ENCODE measurements at regions not wholly inside any gene's neighbourhood (a gene's known extent, or its start where the extent isn't known, plus 50 kb on each side); places are given as distances from the start of the nearest gene placed in this dataset.
A peak's percentile ranks its signal among the peaks of the same experiment; 100 is the strongest.

- no peaks in the 10 kb centered on the region for H3K27me3 ChIP-seq (ENCODE audit: insufficient read depth, low read length)
- no peak overlapping the region for H2AFZ ChIP-seq (ENCODE audit: low read depth, low read length)
- peaks cover 2% of the 10 kb centered on the region for H3K9me3 ChIP-seq (ENCODE audit: low read length)
- H3K4me1 ChIP-seq (ENCODE audit: insufficient read depth, low read length): no peaks in the 10 kb centered on the region
- no peaks in the 10 kb centered on the region for H3K36me3 ChIP-seq (ENCODE audit: insufficient read depth, low read length)
- no peak overlapping the region for H3K4me3 ChIP-seq (ENCODE audit: low read length)
These were observed 256.0 kb upstream of the POU3F3 start for GRCh38 chr2:104597942-104598341.

GRCh38 chr2:104598636-104599035 is 255.3 kb upstream of the POU3F3 start:
- Histone ChIP-seq H3K4me3 (ENCODE audit: low read length) (no peak overlapping the region), H3K27me3 (ENCODE audit: insufficient read depth, low read length) (no peaks in the 10 kb centered on the region), H2AFZ (ENCODE audit: low read depth, low read length) (no peak overlapping the region), H3K36me3 (ENCODE audit: insufficient read depth, low read length) (no peaks in the 10 kb centered on the region), H3K9me3 (ENCODE audit: low read length) (peaks cover 2% of the 10 kb centered on the region), H3K4me1 (ENCODE audit: insufficient read depth, low read length) (no peaks in the 10 kb centered on the region)

DNA sequence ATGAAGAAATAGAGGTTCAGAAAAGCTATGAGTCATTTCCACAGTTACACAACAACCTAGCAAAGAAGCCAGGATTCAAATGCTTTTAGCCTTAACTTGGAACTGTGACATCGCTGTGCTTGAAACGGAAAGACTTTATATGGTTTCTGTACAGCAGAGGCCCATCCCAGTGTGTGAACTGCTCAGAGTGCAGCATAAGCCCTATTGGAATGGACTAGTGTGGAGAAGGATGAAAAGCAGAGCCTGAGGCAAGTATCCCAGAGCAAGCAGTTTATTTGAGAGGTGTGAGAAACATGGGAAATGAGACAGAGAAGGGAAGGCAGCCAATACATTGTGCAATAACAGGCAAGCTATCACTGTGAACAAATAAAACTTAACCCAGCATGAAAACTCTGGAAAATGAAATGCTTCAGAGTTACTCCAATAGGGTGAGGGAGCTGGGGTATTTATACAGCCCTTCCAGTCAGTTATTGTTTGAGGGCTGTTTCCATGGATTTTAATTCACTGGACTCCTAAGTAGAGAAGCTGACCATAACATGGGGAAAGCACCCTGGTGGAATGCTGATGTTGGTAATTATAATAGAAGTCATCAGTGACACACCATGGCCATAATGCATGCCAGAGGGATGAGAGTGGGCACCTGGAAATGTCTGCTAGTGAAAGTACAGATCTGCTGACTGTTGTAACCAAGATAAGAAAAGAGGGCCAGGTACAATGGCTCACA is 254.0 kb upstream of the POU3F3 start:
- Histone ChIP-seq H3K36me3 (ENCODE audit: insufficient read depth, low read length) (no peaks in the 10 kb centered on the region), H3K27me3 (ENCODE audit: insufficient read depth, low read length) (no peaks in the 10 kb centered on the region), H2AFZ (ENCODE audit: low read depth, low read length) (no peak overlapping the region), H3K4me3 (ENCODE audit: low read length) (no peak overlapping the region), H3K9me3 (ENCODE audit: low read length) (peaks cover 4% of the 10 kb centered on the region), H3K4me1 (ENCODE audit: insufficient read depth, low read length) (no peaks in the 10 kb centered on the region)

DNA sequence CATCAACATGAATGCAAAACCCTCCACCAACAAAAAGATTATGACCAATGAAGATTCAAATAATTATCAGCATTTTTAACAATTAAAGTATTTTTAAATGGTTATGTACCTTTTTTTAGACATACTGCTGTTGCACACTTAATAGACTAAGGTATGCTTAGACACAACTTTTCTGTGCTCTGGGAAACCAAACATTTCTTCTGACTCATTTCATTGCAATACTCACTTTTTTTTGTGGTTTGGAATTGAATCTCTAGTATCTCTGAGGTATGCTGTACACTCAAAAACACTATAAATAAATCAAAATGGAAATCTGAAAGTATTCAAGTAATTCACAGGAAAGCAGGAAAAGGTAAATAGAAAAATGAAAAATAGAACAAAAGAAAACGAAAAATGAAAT is 247.9 kb upstream of the POU3F3 start:
- peaks cover 6% of the 10 kb centered on the region for H3K9me3 ChIP-seq (ENCODE audit: low read length)
- no peak overlapping the region for H3K4me3 ChIP-seq (ENCODE audit: low read length)
- no peaks in the 10 kb centered on the region for H3K27me3 ChIP-seq (ENCODE audit: insufficient read depth, low read length)
- no peaks in the 10 kb centered on the region for H3K36me3 ChIP-seq (ENCODE audit: insufficient read depth, low read length)
- H3K4me1 ChIP-seq (ENCODE audit: insufficient read depth, low read length): no peaks in the 10 kb centered on the region
- no peak overlapping the region for H2AFZ ChIP-seq (ENCODE audit: low read depth, low read length)

- Histone ChIP-seq H3K4me3 (ENCODE audit: low read length) (no peak overlapping the region), H3K4me1 (ENCODE audit: insufficient read depth, low read length) (no peaks in the 10 kb centered on the region), H3K36me3 (ENCODE audit: insufficient read depth, low read length) (no peaks in the 10 kb centered on the region), H3K27me3 (ENCODE audit: insufficient read depth, low read length) (no peaks in the 10 kb centered on the region), H2AFZ (ENCODE audit: low read depth, low read length) (no peak overlapping the region), H3K9me3 (ENCODE audit: low read length) (no peaks in the 10 kb centered on the region)
These were observed 237.1 kb upstream of the POU3F3 start for GRCh38 chr2:104616856-104617255.

- H3K9me3 ChIP-seq (ENCODE audit: low read length): no peaks in the 10 kb centered on the region
- H2AFZ ChIP-seq (ENCODE audit: low read depth, low read length): no peak overlapping the region
- H3K36me3 ChIP-seq (ENCODE audit: insufficient read depth, low read length): no peaks in the 10 kb centered on the region
- H3K27me3 ChIP-seq (ENCODE audit: insufficient read depth, low read length): no peaks in the 10 kb centered on the region
- no peaks in the 10 kb centered on the region for H3K4me1 ChIP-seq (ENCODE audit: insufficient read depth, low read length)
- no peak overlapping the region for H3K4me3 ChIP-seq (ENCODE audit: low read length)
These were observed 233.1 kb upstream of the POU3F3 start for GRCh38 chr2:104620801-104621200.

DNA sequence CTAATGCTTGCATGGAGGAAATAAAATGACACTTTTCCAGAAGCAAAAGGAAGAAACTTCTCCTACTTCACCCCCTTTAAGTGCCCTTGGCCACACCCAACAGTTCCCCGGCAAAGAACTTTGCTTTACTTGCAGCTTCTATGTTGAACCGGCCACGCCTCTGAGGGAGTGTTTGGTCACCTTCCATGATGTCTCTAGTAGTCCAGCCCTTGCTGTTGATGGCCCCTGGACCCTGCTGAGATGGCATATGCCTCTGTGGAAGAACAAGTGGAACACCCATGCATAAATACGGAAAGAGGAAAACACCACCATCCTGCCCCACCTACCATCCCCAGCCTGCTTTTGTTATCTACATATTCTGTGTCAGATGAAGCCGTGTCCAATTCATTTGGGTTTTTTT is 218.3 kb upstream of the POU3F3 start:
- Histone ChIP-seq H3K4me1 (ENCODE audit: insufficient read depth, low read length) (peaks cover 16% of the 10 kb centered on the region), H3K36me3 (ENCODE audit: insufficient read depth, low read length) (no peaks in the 10 kb centered on the region), H3K27me3 (ENCODE audit: insufficient read depth, low read length) (no peaks in the 10 kb centered on the region), H3K4me3 (ENCODE audit: low read length) (no peak overlapping the region), H3K9me3 (ENCODE audit: low read length) (no peaks in the 10 kb centered on the region), H2AFZ (ENCODE audit: low read depth, low read length) (no peak overlapping the region)

GRCh38 chr2:104638190-104638858 is 215.6 kb upstream of the POU3F3 start:
- Histone ChIP-seq H3K9me3 (ENCODE audit: low read length) (no peaks in the 10 kb centered on the region), H3K36me3 (ENCODE audit: insufficient read depth, low read length) (no peaks in the 10 kb centered on the region), H3K4me3 (ENCODE audit: low read length) (no peak overlapping the region), H3K27me3 (ENCODE audit: insufficient read depth, low read length) (no peaks in the 10 kb centered on the region), H2AFZ (ENCODE audit: low read depth, low read length) (peak overlapping the region; percentile 33), H3K4me1 (ENCODE audit: insufficient read depth, low read length) (peaks cover 16% of the 10 kb centered on the region)

GRCh38 chr2:104638859-104639202 is 215.1 kb upstream of the POU3F3 start:
- no peaks in the 10 kb centered on the region for H3K9me3 ChIP-seq (ENCODE audit: low read length)
- H3K27me3 ChIP-seq (ENCODE audit: insufficient read depth, low read length): no peaks in the 10 kb centered on the region
- H3K4me3 ChIP-seq (ENCODE audit: low read length): no peak overlapping the region
- peaks cover 16% of the 10 kb centered on the region for H3K4me1 ChIP-seq (ENCODE audit: insufficient read depth, low read length)
- no peaks in the 10 kb centered on the region for H3K36me3 ChIP-seq (ENCODE audit: insufficient read depth, low read length)
- H2AFZ ChIP-seq (ENCODE audit: low read depth, low read length): peak overlapping the region; percentile 33

- Histone ChIP-seq H3K4me3 (ENCODE audit: low read length) (no peak overlapping the region), H3K27me3 (ENCODE audit: insufficient read depth, low read length) (no peaks in the 10 kb centered on the region), H2AFZ (ENCODE audit: low read depth, low read length) (no peak overlapping the region), H3K4me1 (ENCODE audit: insufficient read depth, low read length) (peaks cover 16% of the 10 kb centered on the region), H3K36me3 (ENCODE audit: insufficient read depth, low read length) (no peaks in the 10 kb centered on the region), H3K9me3 (ENCODE audit: low read length) (no peaks in the 10 kb centered on the region)
These were observed 212.1 kb upstream of the POU3F3 start for GRCh38 chr2:104641786-104642185.

DNA sequence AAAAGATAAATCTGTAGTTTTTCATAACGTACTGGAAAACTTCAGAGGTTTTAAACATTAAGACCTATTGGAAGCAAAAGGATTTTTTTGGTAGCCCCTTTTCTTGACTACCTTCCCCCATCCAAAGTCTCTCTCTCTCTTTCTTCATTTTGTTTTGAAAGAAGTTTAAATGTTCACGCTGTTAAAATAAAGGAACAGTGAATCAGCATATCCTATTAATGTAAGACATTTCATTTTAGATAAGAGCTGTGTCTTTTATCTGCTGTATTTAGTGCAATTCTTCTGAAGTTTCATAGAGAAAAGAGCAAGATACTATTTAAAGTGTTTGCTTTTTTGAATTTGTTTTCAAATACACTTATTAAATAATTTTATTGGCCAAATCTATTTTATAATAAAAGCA is 205.5 kb upstream of the POU3F3 start:
- Histone ChIP-seq H3K4me1 (ENCODE audit: insufficient read depth, low read length) (no peaks in the 10 kb centered on the region), H2AFZ (ENCODE audit: low read depth, low read length) (no peak overlapping the region), H3K27me3 (ENCODE audit: insufficient read depth, low read length) (no peaks in the 10 kb centered on the region), H3K36me3 (ENCODE audit: insufficient read depth, low read length) (no peaks in the 10 kb centered on the region), H3K4me3 (ENCODE audit: low read length) (no peak overlapping the region), H3K9me3 (ENCODE audit: low read length) (no peaks in the 10 kb centered on the region)

DNA sequence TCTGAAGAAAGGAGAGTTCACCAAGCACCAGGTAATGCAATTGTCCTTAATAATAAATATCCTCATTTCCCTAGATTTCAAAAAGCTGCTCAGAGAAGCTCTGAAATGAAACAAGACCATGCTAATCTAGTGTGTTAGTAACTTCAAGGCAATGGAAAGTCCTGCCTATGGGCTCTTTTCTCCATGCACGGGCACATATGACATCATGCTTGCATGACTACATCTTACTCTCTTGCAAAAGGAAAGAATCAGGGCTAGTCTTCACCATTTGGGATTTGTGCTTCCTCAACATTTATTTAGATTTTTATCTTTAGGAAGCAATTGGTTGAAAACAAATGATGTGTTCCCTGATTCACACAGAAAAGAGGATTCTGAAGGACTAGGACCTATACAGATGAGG is 204.0 kb upstream of the POU3F3 start:
- Histone ChIP-seq H3K36me3 (ENCODE audit: insufficient read depth, low read length) (no peaks in the 10 kb centered on the region), H3K27me3 (ENCODE audit: insufficient read depth, low read length) (no peaks in the 10 kb centered on the region), H3K4me3 (ENCODE audit: low read length) (no peak overlapping the region), H3K4me1 (ENCODE audit: insufficient read depth, low read length) (no peaks in the 10 kb centered on the region), H2AFZ (ENCODE audit: low read depth, low read length) (no peak overlapping the region), H3K9me3 (ENCODE audit: low read length) (no peaks in the 10 kb centered on the region)

DNA sequence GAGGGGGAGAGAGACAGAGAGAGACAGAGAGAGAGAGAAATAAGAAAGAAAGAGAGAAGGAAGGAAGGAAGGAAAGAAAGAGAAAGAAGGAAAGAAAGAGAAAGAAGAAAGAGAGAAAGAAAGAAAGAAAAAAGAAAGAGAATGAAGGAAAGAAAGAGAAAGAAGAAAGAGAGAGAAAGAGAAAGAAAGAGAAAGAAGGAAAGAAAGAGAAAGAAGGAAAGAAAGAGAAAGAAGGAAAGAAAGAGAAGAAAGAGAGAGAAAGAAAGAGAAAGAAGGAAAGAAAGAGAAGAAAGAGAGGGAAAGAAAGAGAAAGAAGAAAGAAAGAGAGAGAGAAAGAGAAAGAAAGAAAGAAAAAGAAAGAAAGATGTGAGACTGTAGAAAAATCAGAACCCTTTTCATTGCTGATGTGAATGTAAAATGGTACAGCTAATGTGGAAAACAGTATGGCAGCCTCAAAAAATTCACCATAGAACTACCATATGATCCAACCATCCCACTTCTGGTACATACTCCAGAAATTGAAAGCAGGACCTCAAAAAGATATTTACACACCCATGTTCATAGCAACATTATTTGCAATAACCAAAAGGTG is 203.4 kb upstream of the POU3F3 start:
- no peaks in the 10 kb centered on the region for H3K9me3 ChIP-seq (ENCODE audit: low read length)
- no peaks in the 10 kb centered on the region for H3K4me1 ChIP-seq (ENCODE audit: insufficient read depth, low read length)
- no peaks in the 10 kb centered on the region for H3K27me3 ChIP-seq (ENCODE audit: insufficient read depth, low read length)
- no peak overlapping the region for H2AFZ ChIP-seq (ENCODE audit: low read depth, low read length)
- H3K4me3 ChIP-seq (ENCODE audit: low read length): no peak overlapping the region
- H3K36me3 ChIP-seq (ENCODE audit: insufficient read depth, low read length): no peaks in the 10 kb centered on the region

All from neuron (in vitro differentiated cells).